C4-2B (cell line): ENCODE measurements at regions not wholly inside any gene's neighbourhood (a gene's known extent, or its start where the extent isn't known, plus 50 kb on each side); places are given as distances from the start of the nearest gene placed in this dataset.

Experiments used
- H3K27ac ChIP-seq: fragments of 450-650 bp; 2 replicates; pipeline ENCODE4 v1.5.1; 2017
- CTCF ChIP-seq: fragments of 450-650 bp; conservative IDR thresholded peaks from 2 replicates; pipeline ENCODE4 v1.5.1; 2017; ENCODE audit warnings: mild to moderate bottlenecking
- ZFX ChIP-seq: fragments of 450-650 bp; IDR thresholded peaks from 2 replicates; pipeline ENCODE4 v1.6.1; 2017

- TF ChIP-seq CTCF (no peak), ZFX (no peak)
- H3K27ac ChIP-seq = no peak overlapping the region
Observed at GRCh38 chr11:70730411-70730810, 332.1 kb downstream of the CTTN start.

- TF ChIP-seq CTCF = no peak
- no peak overlapping the region for H3K27ac ChIP-seq
Observed at GRCh38 chr11:70731271-70732022, 333.1 kb downstream of the CTTN start.

DNA sequence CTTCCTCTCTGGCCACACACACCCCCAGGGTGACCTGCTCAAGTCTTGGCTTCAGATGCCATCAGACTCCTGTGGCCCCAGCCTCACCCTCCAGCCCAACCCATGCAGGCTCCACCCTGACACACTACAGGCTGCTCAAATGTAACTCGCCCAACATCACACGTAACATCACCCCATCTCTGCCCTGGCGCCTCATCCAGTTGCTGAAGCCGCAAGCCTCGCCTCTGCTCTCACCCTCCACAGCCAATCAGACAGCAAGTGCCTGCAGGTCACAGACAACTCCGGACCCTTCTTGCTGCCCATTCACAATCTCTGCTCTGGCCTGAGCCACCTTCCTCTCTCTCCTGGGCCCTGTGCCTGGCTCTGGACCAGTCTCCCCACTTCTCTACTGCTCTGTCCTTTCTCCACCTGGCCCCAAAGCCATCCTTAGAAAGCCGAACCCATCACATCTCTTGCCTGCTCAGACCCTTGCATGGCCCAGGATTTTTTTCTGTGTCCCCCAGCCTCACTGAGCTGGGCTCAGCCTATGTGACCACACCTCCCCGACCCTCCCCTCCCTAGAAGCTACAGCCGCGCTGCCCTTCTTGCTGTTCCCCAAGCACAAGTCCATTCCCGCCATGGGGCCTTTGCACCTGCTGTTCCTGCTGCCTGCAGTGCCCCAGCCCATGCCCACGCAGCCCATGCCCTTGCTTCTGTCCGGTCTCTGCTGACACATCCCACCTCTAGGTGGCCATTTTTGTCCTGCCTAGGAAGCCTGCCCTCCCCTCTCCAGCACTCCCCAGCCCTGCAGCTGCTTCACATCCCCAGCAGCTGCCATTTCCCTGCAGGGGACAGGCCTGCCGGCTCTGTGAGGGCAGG, 333.9 kb downstream of the CTTN start:
- TF ChIP-seq ZFX = no peak
- no peak for TF ChIP-seq CTCF
- no peak overlapping the region for H3K27ac ChIP-seq

DNA sequence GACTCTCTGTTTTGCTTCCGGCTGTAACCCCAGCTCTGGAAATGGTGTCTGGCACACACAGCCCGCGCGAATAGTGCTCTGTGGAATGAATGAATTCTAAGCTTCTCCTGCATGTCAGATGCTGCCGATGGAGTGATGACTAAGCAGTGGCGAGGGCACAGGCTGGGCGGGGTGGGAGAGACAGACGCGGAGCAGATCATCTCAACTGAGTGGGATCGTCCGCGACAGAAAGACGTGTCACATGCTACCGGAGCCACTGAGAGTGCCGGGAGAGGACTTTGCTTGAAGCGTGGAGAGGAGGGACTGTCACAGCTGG, 334.5 kb downstream of the CTTN start:
- TF ChIP-seq CTCF = no peak
- no peak overlapping the region for H3K27ac ChIP-seq

- TF ChIP-seq CTCF (no peak), ZFX (no peak)
- H3K27ac ChIP-seq = no peak overlapping the region
Observed at GRCh38 chr11:70733327-70734325, 335.3 kb downstream of the CTTN start.

GRCh38 chr11:70734379-70734778, 336.1 kb downstream of the CTTN start:
- TF ChIP-seq ZFX = no peak
- TF ChIP-seq CTCF = no peak
- no peak overlapping the region for H3K27ac ChIP-seq
